Hindlimb muscle (tissue), 1 donor: ENCODE measurements at regions not wholly inside any gene's neighbourhood (a gene's known extent, or its start where the extent isn't known, plus 50 kb on each side); places are given as distances from the start of the nearest gene placed in this dataset.

Source experiments
- DNase-seq: peaks from one replicate; pipeline ENCODE4 v3.0.0-alpha.2; 2013

GRCh38 chr1:178973652-178974101, 52.0 kb upstream of the FAM20B start:
- peak; percentile 87 for DNase-seq
